Fibroblast of lung (primary cell): ENCODE measurements at regions not wholly inside any gene's neighbourhood (a gene's known extent, or its start where the extent isn't known, plus 50 kb on each side); places are given as distances from the start of the nearest gene placed in this dataset.

Source experiments
- EZH2 ChIP-seq: IDR thresholded peaks from 2 replicates; pipeline ENCODE4 v1.5.1; 2012; ENCODE audit warnings: low read length, control low read depth, mild to moderate bottlenecking; ENCODE audit errors: missing control alignments
- TF ChIP-seq, protein P1 (sequence below), 2 donors: IDR thresholded peaks in 1 of 2; conservative IDR thresholded peaks in 1 of 2; 1 replicate in 1 of 2; 2 replicates in 1 of 2; pipeline ENCODE4 v1.5.1; 2011 to 2012; ENCODE audit warnings: low read length in 2 of 2, control low read depth in 1 of 2, inconsistent platforms in 1 of 2, low read depth in 1 of 2, mild to moderate bottlenecking in 1 of 2

DNA sequence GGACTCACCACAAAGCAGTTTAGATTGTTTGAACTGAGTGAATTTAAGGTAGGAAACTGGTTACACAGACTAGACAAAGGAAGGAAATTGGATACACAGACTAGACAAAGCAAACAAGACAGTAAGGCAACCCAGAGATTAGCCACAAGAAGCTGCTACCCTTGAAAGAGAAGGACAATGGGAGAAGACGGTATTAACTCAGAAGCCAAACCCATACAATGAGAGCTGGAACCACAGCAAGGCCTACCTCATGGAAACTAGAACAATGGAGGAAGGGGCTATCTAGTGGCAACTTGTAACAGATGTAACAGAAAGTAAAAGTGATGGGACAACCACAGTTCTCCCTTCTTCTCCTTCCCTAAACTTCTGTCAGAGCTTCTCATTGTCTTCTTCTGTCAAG, 410.9 kb upstream of the SPRY2 start:
- TF ChIP-seq, protein P1, sequence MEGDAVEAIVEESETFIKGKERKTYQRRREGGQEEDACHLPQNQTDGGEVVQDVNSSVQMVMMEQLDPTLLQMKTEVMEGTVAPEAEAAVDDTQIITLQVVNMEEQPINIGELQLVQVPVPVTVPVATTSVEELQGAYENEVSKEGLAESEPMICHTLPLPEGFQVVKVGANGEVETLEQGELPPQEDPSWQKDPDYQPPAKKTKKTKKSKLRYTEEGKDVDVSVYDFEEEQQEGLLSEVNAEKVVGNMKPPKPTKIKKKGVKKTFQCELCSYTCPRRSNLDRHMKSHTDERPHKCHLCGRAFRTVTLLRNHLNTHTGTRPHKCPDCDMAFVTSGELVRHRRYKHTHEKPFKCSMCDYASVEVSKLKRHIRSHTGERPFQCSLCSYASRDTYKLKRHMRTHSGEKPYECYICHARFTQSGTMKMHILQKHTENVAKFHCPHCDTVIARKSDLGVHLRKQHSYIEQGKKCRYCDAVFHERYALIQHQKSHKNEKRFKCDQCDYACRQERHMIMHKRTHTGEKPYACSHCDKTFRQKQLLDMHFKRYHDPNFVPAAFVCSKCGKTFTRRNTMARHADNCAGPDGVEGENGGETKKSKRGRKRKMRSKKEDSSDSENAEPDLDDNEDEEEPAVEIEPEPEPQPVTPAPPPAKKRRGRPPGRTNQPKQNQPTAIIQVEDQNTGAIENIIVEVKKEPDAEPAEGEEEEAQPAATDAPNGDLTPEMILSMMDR (conservative IDR thresholded peaks at IDR 0.05 in 1 of 2, IDR thresholded peaks at IDR 0.05 in 1 of 2; ENCODE audit: low read depth in 1 of 2, low read length in 2 of 2): no peak
- no peak for TF ChIP-seq EZH2
